NOMO-1 treated with DMSO at 0.1 percent for 48 hours (cell line): ENCODE measurements at regions not wholly inside any gene's neighbourhood (a gene's known extent, or its start where the extent isn't known, plus 50 kb on each side); places are given as distances from the start of the nearest gene placed in this dataset.
"Not testable (repeated sequence)": the region's sequence is repeated elsewhere in the genome, so short reads cannot be mapped to it uniquely, and the experiment has no call there.

Experiments used
- DNase-seq: peaks from one replicate; lab custom pipeline; 2025; ENCODE audit not compliant: unreplicated experiment; lab: John Stamatoyannopoulos, UW

- DNase-seq: no peak
Measured at GRCh38 chr1:226461087-226461486, 53.2 kb upstream of the PARP1 start.

GRCh38 chr1:226463925-226464586 lies 56.2 kb upstream of the PARP1 start:
- no peak for DNase-seq

GRCh38 chr1:226464587-226464971 lies 56.7 kb upstream of the PARP1 start:
- DNase-seq: not testable (repeated sequence)

GRCh38 chr1:226466296-226466695 lies 58.4 kb upstream of the PARP1 start:
- DNase-seq: no peak

GRCh38 chr1:226467443-226467842 lies 59.5 kb upstream of the PARP1 start:
- no peak for DNase-seq

- DNase-seq: no peak
Measured at GRCh38 chr1:226470921-226471866, 63.3 kb upstream of the PARP1 start.

- no peak for DNase-seq
Measured at GRCh38 chr1:226473325-226473724, 65.4 kb upstream of the PARP1 start.

GRCh38 chr1:226474041-226474440 lies 66.1 kb upstream of the PARP1 start:
- no peak for DNase-seq

GRCh38 chr1:226474443-226475141 lies 66.7 kb upstream of the PARP1 start:
- peak; percentile 8 for DNase-seq

- DNase-seq: no peak
Measured at GRCh38 chr1:226475142-226475511, 67.2 kb upstream of the PARP1 start.

GRCh38 chr1:226476066-226476465 lies 68.2 kb upstream of the PARP1 start:
- no peak for DNase-seq

GRCh38 chr1:226476648-226477319 lies 68.9 kb upstream of the PARP1 start:
- peak; percentile 69 for DNase-seq

GRCh38 chr1:226479474-226479873 lies 69.1 kb upstream of the STUM start:
- DNase-seq: no peak

GRCh38 chr1:226480461-226480860 lies 68.1 kb upstream of the STUM start:
- no peak for DNase-seq

GRCh38 chr1:226481133-226481532 lies 67.4 kb upstream of the STUM start:
- no peak for DNase-seq

GRCh38 chr1:226482196-226482595 lies 66.4 kb upstream of the STUM start:
- no peak for DNase-seq

GRCh38 chr1:226482975-226483700 lies 65.4 kb upstream of the STUM start:
- peak; percentile 24 for DNase-seq

GRCh38 chr1:226485192-226485591 lies 63.4 kb upstream of the STUM start:
- no peak for DNase-seq

GRCh38 chr1:226486161-226486560 lies 62.4 kb upstream of the STUM start:
- DNase-seq: peak; percentile 9

GRCh38 chr1:226487921-226488320 lies 60.6 kb upstream of the STUM start:
- no peak for DNase-seq
